HCT116 (cell line): ENCODE measurements at regions not wholly inside any gene's neighbourhood (a gene's known extent, or its start where the extent isn't known, plus 50 kb on each side); places are given as distances from the start of the nearest gene placed in this dataset.

Experiments used
- ATAC-seq: fragments of 200-7000 bp; cut with Tn5 transposase; 2 replicates; pipeline ENCODE4 v1.9.1; 2020; ENCODE audit warnings: mild to moderate bottlenecking, moderate library complexity
- BruUV-seq: library from RNA; stranded (reverse); fragments of 400-500 nt; replicated peaks from 2 replicates; lab custom pipeline; 2021; lab: Mats Ljungman, UMichigan
- CTCF ChIA-PET: fragments of 300-600 bp; sonication (Branson Sonifier 250); formaldehyde crosslinking; loops from one replicate; lab custom pipeline; 2021; ENCODE audit warnings: antibody characterized with exemption; lab: Charles Lee
- POLR2A ChIA-PET: fragments of 300-600, 350-600 bp; sonication (Branson Sonifier 250); formaldehyde crosslinking; loops from one replicate; lab custom pipeline; 2021; ENCODE audit warnings: antibody characterized with exemption; lab: Charles Lee
- RAD21 ChIA-PET, 2 experiments: fragments of 300-600 bp; sonication (Branson Sonifier 250); formaldehyde crosslinking; loops; one replicate each; lab custom pipeline; 2023; ENCODE audit warnings: low total read pairs in 2 of 2; ENCODE audit not compliant: uncharacterized antibody in 2 of 2, unreplicated experiment in 2 of 2, low non-redundant PET in 1 of 2; lab: Charles Lee
- DNase-seq: peaks from one replicate; pipeline ENCODE4 v3.0.0-alpha.2; 2010; ENCODE audit warnings: low read depth, low spot score
- H2AFZ ChIP-seq: fragments of 200-600 bp; shearing (Covaris generic), sonication (generic); 2 replicates; pipeline ENCODE4 v1.6.1; 2017; ENCODE audit warnings: low read depth, mixed run types, mixed read lengths, antibody characterized with exemption, low read length; ENCODE audit not compliant: poor library complexity, severe bottlenecking
- H3K27ac ChIP-seq: 2 replicates; pipeline ENCODE4 v1.5.1; 2012; ENCODE audit warnings: low read depth, low read length
- H3K27me3 ChIP-seq: fragments of 200-600 bp; sonication (generic); 2 replicates; pipeline ENCODE4 v1.6.1; 2016; ENCODE audit warnings: mixed run types, low read length, mixed read lengths; ENCODE audit not compliant: insufficient read depth
- H3K36me3 ChIP-seq, 2 experiments: fragments of 200-500 bp in 1 of 2; fragments of 200-600 bp in 1 of 2; sonication (Bioruptor generic) in 1 of 2; sonication (generic) in 1 of 2; 2 replicates each; pipeline versions ENCODE4 v1.5.1 to v1.6.1; 2014 to 2016; ENCODE audit warnings: low read length in 2 of 2, inconsistent platforms in 1 of 2, mixed read lengths in 1 of 2, mixed run types in 1 of 2; ENCODE audit not compliant: insufficient read depth in 2 of 2, control insufficient read depth in 1 of 2
- H3K4me1 ChIP-seq, 2 experiments: fragments of 200-600 bp in 1 of 2; sonication (generic) in 1 of 2; 2 replicates each; pipeline versions ENCODE4 v1.5.1 to v1.6.1; 2012 to 2017; ENCODE audit warnings: low read length in 2 of 2, inconsistent platforms in 1 of 2, mild to moderate bottlenecking in 1 of 2, mixed read lengths in 1 of 2, mixed run types in 1 of 2, moderate library complexity in 1 of 2; ENCODE audit not compliant: insufficient read depth in 2 of 2, control insufficient read depth in 1 of 2
- H3K4me2 ChIP-seq: fragments of 200-600 bp; sonication (generic); 2 replicates; pipeline ENCODE4 v1.6.1; 2017; ENCODE audit warnings: mixed run types, low read length, mixed read lengths
- H3K4me3 ChIP-seq, 2 experiments: fragments of 200-600 bp in 1 of 2; sonication (generic) in 1 of 2; replicated peaks in 1 of 2; 2 replicates each; pipeline ENCODE4 v1.5.1; 2011 to 2016; ENCODE audit warnings: low read length in 2 of 2, control low read depth in 1 of 2, low read depth in 1 of 2, mild to moderate bottlenecking in 1 of 2, mixed read lengths in 1 of 2, mixed run types in 1 of 2
- H3K79me2 ChIP-seq: fragments of 200-600 bp; sonication (generic); 2 replicates; pipeline ENCODE4 v1.6.1; 2017; ENCODE audit warnings: mild to moderate bottlenecking, mixed run types, low read length, moderate library complexity, mixed read lengths; ENCODE audit not compliant: insufficient read depth
- H3K9ac ChIP-seq: fragments of 200-600 bp; sonication (generic); 2 replicates; pipeline ENCODE4 v1.6.1; 2016; ENCODE audit warnings: low read length, mixed read lengths
- H3K9me2 ChIP-seq: fragments of 200-600 bp; sonication (generic), shearing (Covaris generic); 2 replicates; pipeline ENCODE4 v1.6.1; 2017; ENCODE audit warnings: mixed run types, mild to moderate bottlenecking, moderate library complexity; ENCODE audit not compliant: insufficient read depth
- H3K9me3 ChIP-seq, 2 experiments: fragments of 200-500 bp in 1 of 2; fragments of 200-600 bp in 1 of 2; sonication (Bioruptor generic) in 1 of 2; sonication (generic) in 1 of 2; 2 replicates each; pipeline ENCODE4 v1.6.1; 2014 to 2017; ENCODE audit warnings: low read length in 2 of 2, mixed read lengths in 2 of 2, inconsistent platforms in 1 of 2, low read depth in 1 of 2, mild to moderate bottlenecking in 1 of 2, mixed run types in 1 of 2, moderate library complexity in 1 of 2; ENCODE audit not compliant: control insufficient read depth in 1 of 2, insufficient read depth in 1 of 2
- H4K20me1 ChIP-seq: fragments of 200-600 bp; sonication (generic), shearing (Covaris generic); 2 replicates; pipeline ENCODE4 v1.6.1; 2017; ENCODE audit warnings: mixed run types, mild to moderate bottlenecking, moderate library complexity; ENCODE audit not compliant: insufficient read depth
- ATF3 ChIP-seq: IDR thresholded peaks from 2 replicates; pipeline ENCODE4 v1.6.1; 2012
- CTCF ChIP-seq, 3 experiments: fragments of 200-600 bp in 1 of 3; sonication (generic) in 1 of 3; IDR thresholded peaks in 2 of 3; conservative IDR thresholded peaks in 1 of 3; 2 replicates each; pipeline ENCODE4 v1.5.1; 2012 to 2017; ENCODE audit warnings: low read depth in 2 of 3, low read length in 2 of 3, antibody characterized with exemption in 1 of 3, borderline replicate concordance in 1 of 3, control low read depth in 1 of 3, mild to moderate bottlenecking in 1 of 3, mixed read lengths in 1 of 3, mixed run types in 1 of 3, moderate library complexity in 1 of 3; ENCODE audit not compliant: insufficient read depth in 1 of 3
- EZH2 ChIP-seq: fragments of 200-600 bp; sonication (generic); IDR thresholded peaks from 2 replicates; pipeline ENCODE4 v1.6.1; 2017; ENCODE audit warnings: antibody characterized with exemption, mixed run types
- FOSL1 ChIP-seq: IDR thresholded peaks from 2 replicates; pipeline ENCODE4 v1.6.1; 2012; ENCODE audit warnings: low read depth
- RAD21 ChIP-seq: IDR thresholded peaks from 2 replicates; pipeline ENCODE4 v1.6.1; 2012; ENCODE audit warnings: low read depth, mild to moderate bottlenecking
- SP1 ChIP-seq: IDR thresholded peaks from 2 replicates; pipeline ENCODE4 v1.6.1; 2012; ENCODE audit warnings: low read depth
- SRF ChIP-seq: IDR thresholded peaks from 2 replicates; pipeline ENCODE4 v1.6.1; 2012; ENCODE audit warnings: low read depth
- YY1 ChIP-seq: IDR thresholded peaks from 2 replicates; pipeline ENCODE4 v1.6.1; 2011; ENCODE audit warnings: low read length, low read depth, moderate library complexity, mild to moderate bottlenecking; ENCODE audit not compliant: insufficient replicate concordance; ENCODE audit errors: extremely low read depth
- ZBTB33 ChIP-seq: IDR thresholded peaks from 2 replicates; pipeline ENCODE4 v1.6.1; 2011; ENCODE audit warnings: mild to moderate bottlenecking, low read length, moderate library complexity; ENCODE audit not compliant: insufficient replicate concordance; ENCODE audit errors: extremely low read depth
- ZFX ChIP-seq: fragments of 450-650 bp; IDR thresholded peaks from 2 replicates; pipeline ENCODE4 v1.6.1; 2017
- ZNF274 ChIP-seq: fragments of 200-500 bp; sonication (Bioruptor generic); IDR thresholded peaks from 2 replicates; pipeline ENCODE4 v1.6.1; 2014; ENCODE audit warnings: mild to moderate bottlenecking, low read depth, low read length, inconsistent platforms
- intact Hi-C: fragments of 100-400 bp; cut with micrococcal nuclease; formaldehyde crosslinking; loops from 2 replicates; pipeline ENCODE4 v1.10.0; 2022

GRCh38 chr3:69671082-69671952, 67.9 kb upstream of the MITF start:
- BruUV-seq, result no TSS peak
- Histone ChIP-seq H3K9ac (no peak overlapping the region), H3K79me2 (no peaks in the 10 kb centered on the region), H3K4me3 (no peak overlapping the region), H3K27me3 (no peaks in the 10 kb centered on the region), H2AFZ (no peak overlapping the region), H3K4me1 (no peaks in the 10 kb centered on the region), H3K4me2 (no peak overlapping the region), H3K9me2 (no peaks in the 10 kb centered on the region), H3K27ac (no peak overlapping the region), H3K9me3 (no peaks in the 10 kb centered on the region), H3K36me3 (no peaks in the 10 kb centered on the region), H4K20me1 (no peaks in the 10 kb centered on the region)
- ATAC-seq (peak; percentile 47; the same call in 1 of the 2 replicates), DNase-seq (peak; percentile 15)
- CTCF ChIA-PET, result interaction anchor here (0.6 to 1.1 kb wide), 4 partner anchors 220 to 777 kb away, joined by 3 to 5 read pairs (median 4); no protein-coding TSS in a partner anchor
- POLR2A ChIA-PET, result no interaction called here
- intact Hi-C loops, result loop anchor here (1.0 to 2.0 kb wide), 3 partner anchors 347 to 551 kb away; no protein-coding TSS in a partner anchor
- RAD21 ChIA-PET, result no interaction called here
- TF ChIP-seq RAD21 (peak; percentile 67), ZNF274 (no peak), CTCF (IDR thresholded peaks at IDR 0.05 in 2 of 3, conservative IDR thresholded peaks at IDR 0.05 in 1 of 3; ENCODE audit: borderline replicate concordance in 1 of 3, insufficient read depth in 1 of 3, low read depth in 2 of 3, low read length in 2 of 3) (peak; percentile 38 to 73 (median 49); a peak in 5 of 6 replicates), ZFX (no peak), ATF3 (no peak), ZBTB33 (no peak), SRF (no peak), SP1 (no peak), FOSL1 (no peak), EZH2 (no peak), YY1 (no peak)
